ENCODE measurements at regions not wholly inside any gene's neighbourhood (a gene's known extent, or its start where the extent isn't known, plus 50 kb on each side); places are given as distances from the start of the nearest gene placed in this dataset.
A peak's percentile ranks its signal among the peaks of the same experiment; 100 is the strongest.
"Not testable (repeated sequence)": the region's sequence is repeated elsewhere in the genome, so short reads cannot be mapped to it uniquely, and the experiment has no call there.

GRCh38 chr10:90288391-90288933 lies 569.4 kb downstream of the HTR7 start:
- DNase-seq: no peak

GRCh38 chr10:90289037-90289436 lies 568.8 kb downstream of the HTR7 start:
- no peak for DNase-seq

- DNase-seq: no peak
These were observed 564.2 kb downstream of the HTR7 start for GRCh38 chr10:90293616-90294015.

GRCh38 chr10:90294821-90295540 lies 562.9 kb downstream of the HTR7 start:
- not testable (repeated sequence) for DNase-seq

- DNase-seq: not testable (repeated sequence)
These were observed 555.8 kb downstream of the HTR7 start for GRCh38 chr10:90302031-90302430.

- DNase-seq: no peak
These were observed 554.9 kb downstream of the HTR7 start for GRCh38 chr10:90302758-90303481.

- no peak for DNase-seq
These were observed 553.3 kb downstream of the HTR7 start for GRCh38 chr10:90304533-90304932.

GRCh38 chr10:90306187-90306586 lies 551.7 kb downstream of the HTR7 start:
- peak in 1 of 2 experiments; percentile 5 for DNase-seq

GRCh38 chr10:90308223-90308622 lies 549.6 kb downstream of the HTR7 start:
- DNase-seq: no peak

GRCh38 chr10:90313576-90314325 lies 544.1 kb downstream of the HTR7 start:
- DNase-seq: no peak

GRCh38 chr10:90314718-90315117 lies 543.1 kb downstream of the HTR7 start:
- DNase-seq: no peak

GRCh38 chr10:90317172-90317571 lies 540.7 kb downstream of the HTR7 start:
- DNase-seq: no peak

- DNase-seq: no peak
These were observed 539.2 kb downstream of the HTR7 start for GRCh38 chr10:90318659-90319058.

GRCh38 chr10:90319188-90319914 lies 538.5 kb downstream of the HTR7 start:
- DNase-seq: peak; percentile 0 to 58

GRCh38 chr10:90321132-90321816 lies 536.6 kb downstream of the HTR7 start:
- no peak for DNase-seq

GRCh38 chr10:90326498-90327267 lies 531.2 kb downstream of the HTR7 start:
- no peak for DNase-seq

- DNase-seq: no peak
These were observed 530.2 kb downstream of the HTR7 start for GRCh38 chr10:90327611-90328010.

GRCh38 chr10:90328459-90328858 lies 529.4 kb downstream of the HTR7 start:
- no peak for DNase-seq

GRCh38 chr10:90328896-90329295 lies 528.9 kb downstream of the HTR7 start:
- no peak for DNase-seq

- DNase-seq: no peak
These were observed 520.5 kb downstream of the HTR7 start for GRCh38 chr10:90337316-90337715.

- no peak for DNase-seq
These were observed 515.4 kb downstream of the HTR7 start for GRCh38 chr10:90342480-90342879.
